ENCODE measurements at regions not wholly inside any gene's neighbourhood (a gene's known extent, or its start where the extent isn't known, plus 50 kb on each side); places are given as distances from the start of the nearest gene placed in this dataset.

DNA sequence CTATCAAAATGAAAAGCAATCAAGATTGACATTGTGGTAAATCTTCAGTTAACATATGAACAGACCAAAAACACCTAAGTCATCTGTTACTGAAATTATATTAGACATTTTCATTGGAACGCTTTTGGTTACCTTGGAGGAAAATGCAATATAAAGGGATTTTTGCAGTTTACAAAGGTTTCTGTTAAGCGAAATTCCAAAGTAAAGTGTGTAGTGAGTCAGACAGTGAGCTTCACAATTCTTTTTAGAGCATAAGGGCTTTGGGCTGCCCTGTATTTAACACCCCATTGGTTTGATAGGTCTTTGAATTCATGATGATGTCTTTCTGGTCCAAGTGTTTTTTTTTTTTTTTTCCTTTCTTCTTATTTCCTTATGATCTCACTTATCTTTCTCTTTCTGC, 462.8 kb downstream of the EDEM1 start:
- TF ChIP-seq, protein P1, sequence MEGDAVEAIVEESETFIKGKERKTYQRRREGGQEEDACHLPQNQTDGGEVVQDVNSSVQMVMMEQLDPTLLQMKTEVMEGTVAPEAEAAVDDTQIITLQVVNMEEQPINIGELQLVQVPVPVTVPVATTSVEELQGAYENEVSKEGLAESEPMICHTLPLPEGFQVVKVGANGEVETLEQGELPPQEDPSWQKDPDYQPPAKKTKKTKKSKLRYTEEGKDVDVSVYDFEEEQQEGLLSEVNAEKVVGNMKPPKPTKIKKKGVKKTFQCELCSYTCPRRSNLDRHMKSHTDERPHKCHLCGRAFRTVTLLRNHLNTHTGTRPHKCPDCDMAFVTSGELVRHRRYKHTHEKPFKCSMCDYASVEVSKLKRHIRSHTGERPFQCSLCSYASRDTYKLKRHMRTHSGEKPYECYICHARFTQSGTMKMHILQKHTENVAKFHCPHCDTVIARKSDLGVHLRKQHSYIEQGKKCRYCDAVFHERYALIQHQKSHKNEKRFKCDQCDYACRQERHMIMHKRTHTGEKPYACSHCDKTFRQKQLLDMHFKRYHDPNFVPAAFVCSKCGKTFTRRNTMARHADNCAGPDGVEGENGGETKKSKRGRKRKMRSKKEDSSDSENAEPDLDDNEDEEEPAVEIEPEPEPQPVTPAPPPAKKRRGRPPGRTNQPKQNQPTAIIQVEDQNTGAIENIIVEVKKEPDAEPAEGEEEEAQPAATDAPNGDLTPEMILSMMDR (IDR thresholded peaks at IDR 0.05): no peak
- DNase-seq (ENCODE audit: low spot score) (no peak), ATAC-seq (ENCODE audit: insufficient number of reproducible peaks, low FRiP score, low read depth) (no peak)
- Histone ChIP-seq H3K4me1 (ENCODE audit: control insufficient read depth in 1 of 2, low read depth in 2 of 2) (no peaks in the 10 kb centered on the region), H3K27me3 (replicated peaks; ENCODE audit: insufficient read depth) (no peaks in the 10 kb centered on the region), H3K27ac (no peak overlapping the region), H3K4me3 (no peak overlapping the region), H3K36me3 (no peaks in the 10 kb centered on the region), H3K9me3 (no peaks in the 10 kb centered on the region)

DNA sequence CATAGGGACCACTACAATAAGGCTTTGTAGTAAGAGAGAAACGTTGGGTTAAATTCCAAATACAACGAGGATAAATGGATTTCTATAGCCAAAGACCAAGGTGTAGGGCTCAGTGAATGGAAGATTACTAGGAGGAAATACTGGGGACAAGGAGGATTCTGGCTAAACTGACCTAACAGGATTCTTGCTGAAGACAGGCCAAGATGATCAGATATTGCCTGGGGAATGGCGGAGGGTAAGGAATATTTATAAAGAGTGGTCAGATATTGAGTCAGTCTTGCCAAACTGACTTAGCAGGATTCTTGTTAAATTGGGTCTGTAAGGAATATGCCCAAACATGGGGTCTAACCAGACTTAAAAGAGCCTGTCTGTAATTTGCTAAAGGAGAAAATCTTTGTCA, 463.8 kb downstream of the EDEM1 start:
- no peak for ATAC-seq (ENCODE audit: insufficient number of reproducible peaks, low FRiP score, low read depth)
- TF ChIP-seq, protein P1 (IDR thresholded peaks at IDR 0.05): no peak

DNA sequence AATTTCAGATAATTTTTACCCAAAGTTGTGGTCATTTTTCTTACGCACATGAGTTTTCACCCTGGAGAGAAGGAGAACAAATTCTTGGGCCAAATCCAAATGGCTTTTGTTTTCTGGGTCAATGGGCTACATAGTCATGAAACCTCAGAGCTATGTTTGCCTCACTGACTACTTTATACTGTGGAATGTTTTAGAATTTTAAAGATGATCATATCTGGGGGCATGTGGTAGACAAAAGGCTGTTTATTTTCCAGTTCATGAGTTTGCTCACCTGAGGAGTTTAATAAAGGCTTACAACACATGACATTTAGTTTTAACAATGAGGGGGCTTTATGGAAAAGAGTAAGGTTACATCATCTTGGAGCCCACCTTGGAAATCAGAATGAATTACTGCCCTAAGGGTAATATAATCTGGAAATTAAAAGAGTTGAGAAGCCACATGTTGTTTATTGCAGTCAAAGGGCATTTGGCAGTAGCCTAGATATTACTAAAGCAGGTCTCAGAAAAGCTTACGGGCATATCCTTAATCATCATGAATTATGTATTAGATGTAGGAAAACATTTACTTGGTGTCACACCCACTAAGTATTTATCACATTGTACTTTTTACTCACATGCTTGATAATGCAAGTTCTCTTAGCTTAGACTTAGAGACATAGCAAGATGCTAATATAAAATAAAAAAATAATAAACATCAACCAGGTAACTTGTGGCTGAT, 466.1 kb downstream of the EDEM1 start:
- TF ChIP-seq, protein P1 (IDR thresholded peaks at IDR 0.05): no peak
- no peak for DNase-seq (ENCODE audit: low spot score)
- no peaks in the 10 kb centered on the region for H3K4me1 ChIP-seq (ENCODE audit: control insufficient read depth in 1 of 2, low read depth in 2 of 2)
- no peaks in the 10 kb centered on the region for H3K9me3 ChIP-seq
- H3K27ac ChIP-seq: no peak overlapping the region
- H3K4me3 ChIP-seq: no peak overlapping the region
- H3K36me3 ChIP-seq: no peaks in the 10 kb centered on the region
- no peak for ATAC-seq (ENCODE audit: insufficient number of reproducible peaks, low FRiP score, low read depth)
- H3K27me3 ChIP-seq (replicated peaks; ENCODE audit: insufficient read depth): no peaks in the 10 kb centered on the region

More for the DNA sequence above, 463.8 kb downstream of the EDEM1 start:
- H3K9me3 ChIP-seq: no peaks in the 10 kb centered on the region
- H3K27ac ChIP-seq: no peak overlapping the region
- no peaks in the 10 kb centered on the region for H3K27me3 ChIP-seq (replicated peaks; ENCODE audit: insufficient read depth)
- H3K36me3 ChIP-seq: no peaks in the 10 kb centered on the region
- DNase-seq (ENCODE audit: low spot score): no peak
- H3K4me1 ChIP-seq (ENCODE audit: control insufficient read depth in 1 of 2, low read depth in 2 of 2): no peaks in the 10 kb centered on the region
- no peak overlapping the region for H3K4me3 ChIP-seq

DNA sequence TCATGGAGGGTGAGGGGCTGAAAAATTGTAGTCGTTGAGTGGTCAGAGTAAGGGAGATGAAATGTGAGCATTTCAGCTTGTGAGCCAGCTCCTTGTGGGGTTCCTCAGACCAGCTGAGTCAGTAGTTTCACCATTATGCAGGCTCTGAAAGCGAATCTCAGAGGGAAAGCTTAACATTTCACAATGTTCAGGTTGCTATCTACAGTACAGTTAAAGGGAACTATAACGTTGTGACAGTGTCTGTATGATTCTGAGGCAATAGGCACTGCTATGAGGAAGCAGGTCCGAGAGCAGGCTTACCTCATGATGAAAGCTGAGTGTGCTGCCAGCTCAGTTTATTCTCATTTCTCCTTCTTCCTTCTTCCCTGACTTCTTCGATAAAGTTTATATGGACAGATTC, 469.6 kb downstream of the EDEM1 start:
- TF ChIP-seq, protein P1 (IDR thresholded peaks at IDR 0.05): no peak
- Histone ChIP-seq H3K36me3 (no peaks in the 10 kb centered on the region), H3K4me3 (no peak overlapping the region), H3K27me3 (replicated peaks; ENCODE audit: insufficient read depth) (no peaks in the 10 kb centered on the region), H3K27ac (no peak overlapping the region), H3K9me3 (no peaks in the 10 kb centered on the region), H3K4me1 (ENCODE audit: control insufficient read depth in 1 of 2, low read depth in 2 of 2) (no peaks in the 10 kb centered on the region)
- DNase-seq (ENCODE audit: low spot score) (no peak), ATAC-seq (ENCODE audit: insufficient number of reproducible peaks, low FRiP score, low read depth) (no peak)

DNA sequence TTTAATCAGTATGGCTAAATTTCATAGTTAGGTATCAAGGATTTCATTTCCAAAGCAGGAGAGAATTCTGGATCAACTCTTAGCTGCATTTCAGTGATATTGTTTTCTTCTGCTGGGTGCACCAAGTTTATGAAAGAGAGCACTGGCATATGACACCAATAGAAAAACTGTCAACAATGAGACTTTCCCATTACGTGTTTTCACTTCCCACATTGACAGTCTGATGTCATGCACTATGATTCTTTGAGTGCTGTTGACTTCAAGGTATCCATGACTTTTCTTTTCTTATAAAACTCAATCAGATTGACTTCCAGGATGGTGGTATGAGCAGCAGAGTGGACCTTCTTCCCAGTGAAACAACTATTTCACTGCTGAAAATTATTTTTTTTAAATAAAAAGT, 476.1 kb downstream of the EDEM1 start:
- Histone ChIP-seq H3K9me3 (peaks cover 6% of the 10 kb centered on the region), H3K4me3 (no peak overlapping the region), H3K27me3 (replicated peaks; ENCODE audit: insufficient read depth) (no peaks in the 10 kb centered on the region), H3K4me1 (ENCODE audit: control insufficient read depth in 1 of 2, low read depth in 2 of 2) (no peaks in the 10 kb centered on the region), H3K27ac (no peak overlapping the region), H3K36me3 (no peaks in the 10 kb centered on the region)
- no peak for ATAC-seq (ENCODE audit: insufficient number of reproducible peaks, low FRiP score, low read depth)
- TF ChIP-seq, protein P1 (IDR thresholded peaks at IDR 0.05): no peak
- DNase-seq (ENCODE audit: low spot score): no peak
